GM21360 (cell line): ENCODE measurements at regions not wholly inside any gene's neighbourhood (a gene's known extent, or its start where the extent isn't known, plus 50 kb on each side); places are given as distances from the start of the nearest gene placed in this dataset.
A peak's percentile ranks its signal among the peaks of the same experiment; 100 is the strongest.

Experiments
- ATAC-seq: cut with Tn5 transposase; IDR thresholded peaks from one replicate; pipeline ENCODE4 v1.9.1; 2021; ENCODE audit warnings: mild to moderate bottlenecking, moderate library complexity; ENCODE audit not compliant: unreplicated experiment

- no peak for ATAC-seq
Measured at GRCh38 chr1:37267111-37267835, 207.1 kb upstream of the ZC3H12A start.

GRCh38 chr1:37270639-37271038 lies 203.7 kb upstream of the ZC3H12A start:
- no peak for ATAC-seq

GRCh38 chr1:37272626-37273025 lies 201.8 kb upstream of the ZC3H12A start:
- no peak for ATAC-seq

GRCh38 chr1:37274486-37274885 lies 199.9 kb upstream of the ZC3H12A start:
- ATAC-seq = no peak

- ATAC-seq = no peak
Measured at GRCh38 chr1:37274938-37275631, 199.3 kb upstream of the ZC3H12A start.

GRCh38 chr1:37277366-37277765 lies 197.0 kb upstream of the ZC3H12A start:
- no peak for ATAC-seq

- no peak for ATAC-seq
Measured at GRCh38 chr1:37281354-37281753, 193.0 kb upstream of the ZC3H12A start.

GRCh38 chr1:37282764-37283163 lies 191.6 kb upstream of the ZC3H12A start:
- ATAC-seq = no peak

GRCh38 chr1:37284053-37284452 lies 190.3 kb upstream of the ZC3H12A start:
- no peak for ATAC-seq

- ATAC-seq = no peak
Measured at GRCh38 chr1:37286881-37287280, 187.5 kb upstream of the ZC3H12A start.

- ATAC-seq = peak; percentile 92
Measured at GRCh38 chr1:37288900-37289299, 185.5 kb upstream of the ZC3H12A start.

- no peak for ATAC-seq
Measured at GRCh38 chr1:37290718-37291117, 183.7 kb upstream of the ZC3H12A start.

- no peak for ATAC-seq
Measured at GRCh38 chr1:37292789-37293188, 181.6 kb upstream of the ZC3H12A start.

- no peak for ATAC-seq
Measured at GRCh38 chr1:37294096-37294495, 180.3 kb upstream of the ZC3H12A start.

- ATAC-seq = no peak
Measured at GRCh38 chr1:37294529-37294928, 179.9 kb upstream of the ZC3H12A start.

- ATAC-seq = no peak
Measured at GRCh38 chr1:37298769-37299168, 175.6 kb upstream of the ZC3H12A start.

GRCh38 chr1:37299216-37299615 lies 175.2 kb upstream of the ZC3H12A start:
- no peak for ATAC-seq

- ATAC-seq = no peak
Measured at GRCh38 chr1:37303884-37304574, 170.4 kb upstream of the ZC3H12A start.

GRCh38 chr1:37305108-37305507 lies 169.3 kb upstream of the ZC3H12A start:
- no peak for ATAC-seq

- ATAC-seq = no peak
Measured at GRCh38 chr1:37305841-37306240, 168.5 kb upstream of the ZC3H12A start.

GRCh38 chr1:37306461-37306860 lies 167.9 kb upstream of the ZC3H12A start:
- no peak for ATAC-seq

- ATAC-seq = no peak
Measured at GRCh38 chr1:37306871-37307270, 167.5 kb upstream of the ZC3H12A start.
